Urinary bladder (tissue), 3 donors: ENCODE measurements at regions not wholly inside any gene's neighbourhood (a gene's known extent, or its start where the extent isn't known, plus 50 kb on each side); places are given as distances from the start of the nearest gene placed in this dataset.

Experiments used
- DNase-seq: peaks from one replicate; pipeline ENCODE4 v3.0.0-alpha.2; 2015; ENCODE audit errors: extremely low spot score
- H3K27ac ChIP-seq: one replicate; pipeline ENCODE4 v1.5.1; 2013; ENCODE audit warnings: low read depth, mild to moderate bottlenecking, moderate library complexity
- H3K36me3 ChIP-seq: one replicate; pipeline ENCODE4 v1.6.1; 2013; ENCODE audit warnings: mild to moderate bottlenecking, moderate library complexity; ENCODE audit not compliant: insufficient read depth
- H3K4me1 ChIP-seq: one replicate; pipeline ENCODE4 v1.6.1; 2013; ENCODE audit warnings: mild to moderate bottlenecking, moderate library complexity; ENCODE audit not compliant: insufficient read depth
- H3K4me3 ChIP-seq: one replicate; pipeline ENCODE4 v1.5.1; 2013; ENCODE audit warnings: low read depth, low read length
- WGBS: extraction: QIAGEN DNeasy Blood & Tissue Kit; methylation state at CpG from one replicate; pipeline ENCODE4 v1.1.7; 2013; 5-methylcytosine and 5-hydroxymethylcytosine counted together
- donor health status: healthy with polysubstance abuse.
- donor health status: healthy.

- no peaks in the 10 kb centered on the region for H3K4me1 ChIP-seq
- 59% methylated on average over 2 of the region's 2 CpGs for WGBS
- H3K36me3 ChIP-seq = no peaks in the 10 kb centered on the region
- no peak overlapping the region for H3K27ac ChIP-seq
- H3K4me3 ChIP-seq = no peak overlapping the region
- DNase-seq = no peak
Measured at GRCh38 chr15:89395031-89395430, 60.4 kb upstream of the POLG start.

GRCh38 chr15:89393056-89393455 lies 58.4 kb upstream of the POLG start:
- WGBS = 76% methylated on average over 5 of the region's 5 CpGs
- Histone ChIP-seq H3K4me1 (no peaks in the 10 kb centered on the region), H3K27ac (no peak overlapping the region), H3K36me3 (no peaks in the 10 kb centered on the region), H3K4me3 (no peak overlapping the region)
- DNase-seq = no peak

GRCh38 chr15:89391685-89392257 lies 57.1 kb upstream of the POLG start:
- Histone ChIP-seq H3K4me3 (no peak overlapping the region), H3K27ac (no peak overlapping the region), H3K4me1 (no peaks in the 10 kb centered on the region), H3K36me3 (no peaks in the 10 kb centered on the region)
- 53% methylated on average over 12 of the region's 12 CpGs for WGBS
- no peak for DNase-seq

GRCh38 chr15:89389841-89390603 lies 55.4 kb upstream of the POLG start:
- Histone ChIP-seq H3K4me1 (no peaks in the 10 kb centered on the region), H3K4me3 (no peak overlapping the region), H3K27ac (no peak overlapping the region), H3K36me3 (no peaks in the 10 kb centered on the region)
- WGBS = 76% methylated on average over 19 of the region's 19 CpGs
- no peak for DNase-seq

GRCh38 chr15:89387140-89387903 lies 52.7 kb upstream of the POLG start:
- WGBS = 93% methylated on average over 12 of the region's 12 CpGs
- no peaks in the 10 kb centered on the region for H3K36me3 ChIP-seq
- no peak overlapping the region for H3K4me3 ChIP-seq
- DNase-seq = no peak
- no peaks in the 10 kb centered on the region for H3K4me1 ChIP-seq
- H3K27ac ChIP-seq = no peak overlapping the region

GRCh38 chr15:89385596-89386331 lies 51.1 kb upstream of the POLG start:
- no peak for DNase-seq
- H3K4me1 ChIP-seq = no peaks in the 10 kb centered on the region
- 92% methylated on average over 10 of the region's 10 CpGs for WGBS
- H3K4me3 ChIP-seq = no peak overlapping the region
- no peaks in the 10 kb centered on the region for H3K36me3 ChIP-seq
- H3K27ac ChIP-seq = no peak overlapping the region
